Ascending aorta (tissue), 2 donors: ENCODE measurements at regions not wholly inside any gene's neighbourhood (a gene's known extent, or its start where the extent isn't known, plus 50 kb on each side); places are given as distances from the start of the nearest gene placed in this dataset.

Experiments
- DNase-seq, 2 donors: peaks; one replicate each; pipeline ENCODE4 v3.0.0-alpha.2; 2019; ENCODE audit warnings: low spot score in 2 of 2
- H3K27ac ChIP-seq, 2 donors: fragments of 200-600 bp; sonication (generic); one replicate each; pipeline ENCODE4 v1.5.1; 2016 to 2017; ENCODE audit warnings: mild to moderate bottlenecking in 1 of 2
- H3K27me3 ChIP-seq: fragments of 200-600 bp; sonication (generic); one replicate; pipeline ENCODE4 v1.5.1; 2017
- H3K36me3 ChIP-seq, 2 donors: fragments of 200-600 bp; sonication (generic); one replicate each; pipeline ENCODE4 v1.5.1; 2016
- H3K4me1 ChIP-seq, 2 donors: fragments of 200-600 bp; sonication (generic); one replicate each; pipeline ENCODE4 v1.5.1; 2016 to 2017; ENCODE audit warnings: mild to moderate bottlenecking in 1 of 2
- H3K4me3 ChIP-seq, 2 donors: fragments of 200-600 bp; sonication (generic); one replicate each; pipeline ENCODE4 v1.5.1; 2016 to 2017; ENCODE audit warnings: mild to moderate bottlenecking in 1 of 2
- H3K9me3 ChIP-seq, 2 donors: fragments of 200-600 bp; sonication (generic); one replicate each; pipeline ENCODE4 v1.5.1; 2016
- intact Hi-C: fragments of 100-400 bp; cut with DNase I; formaldehyde crosslinking; loops from one replicate; pipeline ENCODE4 v1.15.1; 2023
- TF ChIP-seq, protein P1 (sequence below), 3 experiments: fragments of 200-600 bp in 2 of 3; fragments of 450-650 bp in 1 of 3; sonication (generic) in 2 of 3; IDR thresholded peaks; one replicate each; pipeline ENCODE4 v1.5.1; 2016 to 2019; ENCODE audit warnings: antibody characterized with exemption in 3 of 3, mild to moderate bottlenecking in 1 of 3, moderate library complexity in 1 of 3

GRCh38 chr5:155309021-155309746, 295.6 kb downstream of the KIF4B start:
- Histone ChIP-seq H3K36me3 (no peaks in the 10 kb centered on the region), H3K27ac (no peak overlapping the region), H3K4me3 (no peak overlapping the region), H3K27me3 (no peaks in the 10 kb centered on the region), H3K4me1 (no peaks in the 10 kb centered on the region), H3K9me3 (no peaks in the 10 kb centered on the region)
- TF ChIP-seq, protein P1, sequence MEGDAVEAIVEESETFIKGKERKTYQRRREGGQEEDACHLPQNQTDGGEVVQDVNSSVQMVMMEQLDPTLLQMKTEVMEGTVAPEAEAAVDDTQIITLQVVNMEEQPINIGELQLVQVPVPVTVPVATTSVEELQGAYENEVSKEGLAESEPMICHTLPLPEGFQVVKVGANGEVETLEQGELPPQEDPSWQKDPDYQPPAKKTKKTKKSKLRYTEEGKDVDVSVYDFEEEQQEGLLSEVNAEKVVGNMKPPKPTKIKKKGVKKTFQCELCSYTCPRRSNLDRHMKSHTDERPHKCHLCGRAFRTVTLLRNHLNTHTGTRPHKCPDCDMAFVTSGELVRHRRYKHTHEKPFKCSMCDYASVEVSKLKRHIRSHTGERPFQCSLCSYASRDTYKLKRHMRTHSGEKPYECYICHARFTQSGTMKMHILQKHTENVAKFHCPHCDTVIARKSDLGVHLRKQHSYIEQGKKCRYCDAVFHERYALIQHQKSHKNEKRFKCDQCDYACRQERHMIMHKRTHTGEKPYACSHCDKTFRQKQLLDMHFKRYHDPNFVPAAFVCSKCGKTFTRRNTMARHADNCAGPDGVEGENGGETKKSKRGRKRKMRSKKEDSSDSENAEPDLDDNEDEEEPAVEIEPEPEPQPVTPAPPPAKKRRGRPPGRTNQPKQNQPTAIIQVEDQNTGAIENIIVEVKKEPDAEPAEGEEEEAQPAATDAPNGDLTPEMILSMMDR (IDR thresholded peaks at IDR 0.05), result no peak
- DNase-seq, result no peak
- intact Hi-C loops, result no loop called here

- Histone ChIP-seq H3K4me1 (no peaks in the 10 kb centered on the region), H3K27ac (no peak overlapping the region), H3K4me3 (no peak overlapping the region), H3K27me3 (no peaks in the 10 kb centered on the region), H3K36me3 (no peaks in the 10 kb centered on the region), H3K9me3 (no peaks in the 10 kb centered on the region)
- DNase-seq, result no peak
- TF ChIP-seq, protein P1 (IDR thresholded peaks at IDR 0.05), result no peak
- intact Hi-C loops, result no loop called here
These were observed 298.2 kb downstream of the KIF4B start for GRCh38 chr5:155311721-155312120.

GRCh38 chr5:155313518-155313917, 300.0 kb downstream of the KIF4B start:
- intact Hi-C loops, result no loop called here

GRCh38 chr5:155316070-155316714, 302.6 kb downstream of the KIF4B start:
- no peak for DNase-seq
- H3K4me1 ChIP-seq, result no peaks in the 10 kb centered on the region
- TF ChIP-seq, protein P1 (IDR thresholded peaks at IDR 0.05), result no peak
- no peak overlapping the region for H3K4me3 ChIP-seq
- H3K27me3 ChIP-seq, result no peaks in the 10 kb centered on the region
- intact Hi-C loops, result no loop called here
- H3K9me3 ChIP-seq, result no peaks in the 10 kb centered on the region
- H3K27ac ChIP-seq, result no peak overlapping the region
- no peaks in the 10 kb centered on the region for H3K36me3 ChIP-seq

More at GRCh38 chr5:155313518-155313917, 300.0 kb downstream of the KIF4B start:
- H3K27me3 ChIP-seq, result no peaks in the 10 kb centered on the region
- DNase-seq, result no peak
- H3K9me3 ChIP-seq, result no peaks in the 10 kb centered on the region
- TF ChIP-seq, protein P1 (IDR thresholded peaks at IDR 0.05), result no peak
- H3K27ac ChIP-seq, result no peak overlapping the region
- H3K4me1 ChIP-seq, result no peaks in the 10 kb centered on the region
- no peak overlapping the region for H3K4me3 ChIP-seq
- H3K36me3 ChIP-seq, result no peaks in the 10 kb centered on the region

DNA sequence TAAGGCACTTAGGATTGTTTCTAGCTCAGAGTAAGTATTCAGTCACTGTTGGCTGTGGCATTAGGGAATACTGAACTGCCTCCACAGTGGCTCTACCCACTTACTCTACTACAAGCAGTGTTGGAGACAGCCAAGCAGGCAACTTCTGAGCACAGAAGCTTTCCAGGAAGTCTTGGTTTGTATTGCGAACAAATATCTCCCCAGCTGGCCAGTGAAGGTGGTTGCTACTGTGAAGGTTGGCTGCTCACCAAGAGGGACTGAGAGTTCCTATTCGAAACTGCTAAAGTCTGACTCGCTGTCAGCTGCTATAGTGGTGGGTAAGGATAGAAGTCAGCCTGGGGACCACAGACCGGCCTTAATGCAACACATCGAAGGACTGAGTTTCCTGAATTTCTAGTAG, 319.1 kb downstream of the KIF4B start:
- no peak overlapping the region for H3K4me3 ChIP-seq
- TF ChIP-seq, protein P1 (IDR thresholded peaks at IDR 0.05), result no peak
- no peaks in the 10 kb centered on the region for H3K4me1 ChIP-seq
- H3K27ac ChIP-seq, result no peak overlapping the region
- DNase-seq, result no peak
- H3K36me3 ChIP-seq, result no peaks in the 10 kb centered on the region
- intact Hi-C loops, result no loop called here
- H3K9me3 ChIP-seq, result no peaks in the 10 kb centered on the region
- H3K27me3 ChIP-seq, result no peaks in the 10 kb centered on the region
